Neural cell (in vitro differentiated cells): ENCODE measurements at regions not wholly inside any gene's neighbourhood (a gene's known extent, or its start where the extent isn't known, plus 50 kb on each side); places are given as distances from the start of the nearest gene placed in this dataset.

Source experiments
- H2AFZ ChIP-seq: fragments of 200-600, 300-800 bp; sonication (generic), shearing (Covaris generic); 2 replicates; pipeline ENCODE4 v1.6.0; 2014; ENCODE audit warnings: low read depth, mild to moderate bottlenecking, antibody characterized with exemption, low read length, moderate library complexity
- H3F3A ChIP-seq: fragments of 200-600 bp; shearing (Covaris generic); 2 replicates; pipeline ENCODE4 v1.6.1; 2016; ENCODE audit warnings: mild to moderate bottlenecking, moderate library complexity, mixed read lengths, antibody characterized with exemption, low read length; ENCODE audit not compliant: insufficient read depth, poor library complexity, severe bottlenecking
- H3K27ac ChIP-seq: fragments of 200-600, 300-800 bp; sonication (generic), shearing (Covaris generic); 2 replicates; pipeline ENCODE4 v1.5.1; 2014; ENCODE audit warnings: mild to moderate bottlenecking, low read length, moderate library complexity
- H3K27me3 ChIP-seq: fragments of 300-800, 200-600 bp; sonication (generic), shearing (Covaris generic); 2 replicates; pipeline ENCODE4 v1.6.0; 2014; ENCODE audit warnings: mild to moderate bottlenecking, low read depth, low read length, moderate library complexity; ENCODE audit not compliant: insufficient read depth
- H3K36me3 ChIP-seq: fragments of 300-800, 200-600 bp; sonication (generic), shearing (Covaris generic); 2 replicates; pipeline ENCODE4 v1.5.1; 2014; ENCODE audit warnings: mild to moderate bottlenecking, antibody characterized with exemption, low read length, moderate library complexity; ENCODE audit not compliant: insufficient read depth
- H3K4me2 ChIP-seq: fragments of 300-800, 200-600 bp; sonication (generic), shearing (Covaris generic); 2 replicates; pipeline ENCODE4 v1.6.0; 2014; ENCODE audit warnings: mild to moderate bottlenecking, low read length
- H3K4me3 ChIP-seq: fragments of 300-800, 200-600 bp; sonication (generic), shearing (Covaris generic); 2 replicates; pipeline ENCODE4 v1.5.1; 2014; ENCODE audit warnings: mild to moderate bottlenecking, low read length, moderate library complexity
- H3K79me2 ChIP-seq: fragments of 200-600 bp; shearing (Covaris generic); replicated peaks from 2 replicates; pipeline ENCODE4 v1.6.0; 2014; ENCODE audit warnings: mild to moderate bottlenecking, low read length, moderate library complexity; ENCODE audit not compliant: insufficient read depth
- H3K9ac ChIP-seq: fragments of 300-800, 200-600 bp; sonication (generic), shearing (Covaris generic); 2 replicates; pipeline ENCODE4 v1.6.1; 2016; ENCODE audit warnings: mild to moderate bottlenecking, low read length, mixed read lengths
- H3K9me2 ChIP-seq: fragments of 200-600 bp; shearing (Covaris generic); 2 replicates; pipeline ENCODE4 v1.6.1; 2016; ENCODE audit warnings: mild to moderate bottlenecking, low read length, mixed read lengths; ENCODE audit not compliant: insufficient read depth
- H3K9me3 ChIP-seq: fragments of 200-600, 300-800 bp; sonication (generic), shearing (Covaris generic); 2 replicates; pipeline ENCODE4 v1.6.1; 2016; ENCODE audit warnings: mild to moderate bottlenecking, mixed run types, low read length, moderate library complexity, mixed read lengths
- H4K20me1 ChIP-seq: fragments of 200-600 bp; shearing (Covaris generic); 2 replicates; pipeline ENCODE4 v1.6.1; 2016; ENCODE audit warnings: mild to moderate bottlenecking, mixed run types; ENCODE audit not compliant: insufficient read depth
- CTCF ChIP-seq: fragments of 450-650 bp; IDR thresholded peaks from 2 replicates; pipeline ENCODE4 v1.5.1; 2014; ENCODE audit warnings: antibody characterized with exemption, mild to moderate bottlenecking, moderate library complexity; ENCODE audit not compliant: poor library complexity, severe bottlenecking
- EP300 ChIP-seq: fragments of 450-650 bp; conservative IDR thresholded peaks from 2 replicates; pipeline ENCODE4 v1.6.1; 2014; ENCODE audit warnings: antibody characterized with exemption, mild to moderate bottlenecking, moderate library complexity; ENCODE audit not compliant: poor library complexity, severe bottlenecking
- EZH2 ChIP-seq: fragments of 200-600, 300-800 bp; shearing (Covaris generic), sonication (generic); IDR thresholded peaks from 2 replicates; pipeline ENCODE4 v1.6.1; 2014; ENCODE audit warnings: antibody characterized with exemption, low read length, borderline replicate concordance, mild to moderate bottlenecking; ENCODE audit not compliant: insufficient read depth, poor library complexity, severe bottlenecking
- MXI1 ChIP-seq: fragments of 450-650 bp; conservative IDR thresholded peaks from 2 replicates; pipeline ENCODE4 v1.6.1; 2014; ENCODE audit warnings: antibody characterized with exemption, mild to moderate bottlenecking; ENCODE audit not compliant: poor library complexity, severe bottlenecking
- POLR2AphosphoS5 ChIP-seq: IDR thresholded peaks from 2 replicates; pipeline ENCODE4 v1.6.1; 2012
- RAD21 ChIP-seq: fragments of 450-650 bp; conservative IDR thresholded peaks from 2 replicates; pipeline ENCODE4 v1.6.1; 2014; ENCODE audit warnings: antibody characterized with exemption, mild to moderate bottlenecking, moderate library complexity
- REST ChIP-seq: IDR thresholded peaks from 2 replicates; pipeline ENCODE4 v1.6.1; 2012; ENCODE audit warnings: borderline replicate concordance
- SMC3 ChIP-seq: fragments of 450-650 bp; conservative IDR thresholded peaks from 2 replicates; pipeline ENCODE4 v1.6.1; 2014; ENCODE audit warnings: antibody characterized with exemption, mild to moderate bottlenecking, moderate library complexity; ENCODE audit not compliant: poor library complexity
- TAF1 ChIP-seq: IDR thresholded peaks from 2 replicates; pipeline ENCODE4 v1.6.1; 2012; ENCODE audit warnings: low read depth

GRCh38 chr5:38722918-38723317 lies 122.9 kb upstream of the OSMR start:
- no peaks in the 10 kb centered on the region for H3K9me2 ChIP-seq
- no peaks in the 10 kb centered on the region for H4K20me1 ChIP-seq
- no peaks in the 10 kb centered on the region for H3K9me3 ChIP-seq
- H3F3A ChIP-seq = no peaks in the 10 kb centered on the region
- no peak overlapping the region for H2AFZ ChIP-seq
- TF ChIP-seq POLR2AphosphoS5 = no peak
- no peak for TF ChIP-seq EZH2
- TF ChIP-seq CTCF = no peak
- TF ChIP-seq TAF1 = no peak
- no peak for TF ChIP-seq RAD21
- TF ChIP-seq SMC3 = no peak
- TF ChIP-seq EP300 = no peak
- no peak for TF ChIP-seq MXI1
- no peak for TF ChIP-seq REST
- H3K9ac ChIP-seq = no peak overlapping the region
- no peak overlapping the region for H3K4me2 ChIP-seq
- no peaks in the 10 kb centered on the region for H3K79me2 ChIP-seq
- H3K4me3 ChIP-seq = no peak overlapping the region
- H3K27ac ChIP-seq = no peak overlapping the region
- no peaks in the 10 kb centered on the region for H3K27me3 ChIP-seq
- H3K36me3 ChIP-seq = no peaks in the 10 kb centered on the region

GRCh38 chr5:38723426-38723825 lies 122.4 kb upstream of the OSMR start:
- H2AFZ ChIP-seq = no peak overlapping the region
- no peak overlapping the region for H3K9ac ChIP-seq
- H3K4me2 ChIP-seq = no peak overlapping the region
- TF ChIP-seq EP300 (no peak), SMC3 (no peak), MXI1 (no peak), RAD21 (no peak), TAF1 (no peak), POLR2AphosphoS5 (no peak), REST (no peak), EZH2 (no peak), CTCF (no peak)
- no peak overlapping the region for H3K27ac ChIP-seq
- no peaks in the 10 kb centered on the region for H3K9me2 ChIP-seq
- no peaks in the 10 kb centered on the region for H3F3A ChIP-seq
- H3K9me3 ChIP-seq = no peaks in the 10 kb centered on the region
- H4K20me1 ChIP-seq = no peaks in the 10 kb centered on the region
- no peaks in the 10 kb centered on the region for H3K36me3 ChIP-seq
- H3K27me3 ChIP-seq = no peaks in the 10 kb centered on the region
- H3K4me3 ChIP-seq = no peak overlapping the region
- no peaks in the 10 kb centered on the region for H3K79me2 ChIP-seq
